ENCODE measurements at regions not wholly inside any gene's neighbourhood (a gene's known extent, or its start where the extent isn't known, plus 50 kb on each side); places are given as distances from the start of the nearest gene placed in this dataset.

DNA sequence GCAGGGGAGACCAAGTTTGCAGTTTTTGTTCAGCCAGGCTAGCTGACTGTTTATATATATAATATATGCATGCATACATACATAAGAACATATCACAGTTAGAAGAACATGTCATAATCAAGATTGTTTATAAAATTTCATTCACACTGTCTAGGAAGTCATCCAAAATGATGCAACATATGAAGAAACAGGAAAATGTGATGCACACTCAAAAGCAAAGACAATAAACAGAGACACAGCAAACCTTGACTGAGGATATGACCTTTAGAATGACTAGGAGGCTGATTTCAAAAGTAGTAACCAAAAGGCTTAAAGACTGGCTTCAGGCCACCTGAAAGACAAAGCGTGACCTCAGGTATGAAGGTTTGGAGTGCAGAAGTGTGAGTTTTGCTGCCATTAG is 166.2 kb upstream of the NDN start:
- no peaks in the 10 kb centered on the region for H4K20me1 ChIP-seq (ENCODE audit: insufficient read depth)
- no peaks in the 10 kb centered on the region for H3K9me2 ChIP-seq (ENCODE audit: insufficient read depth)
- BruUV-seq (replicated peaks): no TSS peak
- no peaks in the 10 kb centered on the region for H3K36me3 ChIP-seq (ENCODE audit: control insufficient read depth in 1 of 2, insufficient read depth in 2 of 2, low read length in 2 of 2)
- H3K9me3 ChIP-seq (ENCODE audit: control insufficient read depth in 1 of 2, insufficient read depth in 1 of 2, low read depth in 1 of 2, low read length in 2 of 2): peaks cover 18 to 34% of the 10 kb centered on the region in 2 experiments; a peak in 3 of 4 replicates
- H3K4me2 ChIP-seq (ENCODE audit: low read length): no peak overlapping the region
- DNase-seq (ENCODE audit: low read depth, low spot score) (no peak), ATAC-seq (no peak)
- H3K27me3 ChIP-seq (ENCODE audit: insufficient read depth, low read length): no peaks in the 10 kb centered on the region
- intact Hi-C loops (cut with micrococcal nuclease): no loop called here
- no peak overlapping the region for H3K27ac ChIP-seq (ENCODE audit: low read depth, low read length)
- TF ChIP-seq, protein P1, sequence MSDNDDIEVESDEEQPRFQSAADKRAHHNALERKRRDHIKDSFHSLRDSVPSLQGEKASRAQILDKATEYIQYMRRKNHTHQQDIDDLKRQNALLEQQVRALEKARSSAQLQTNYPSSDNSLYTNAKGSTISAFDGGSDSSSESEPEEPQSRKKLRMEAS (IDR thresholded peaks at IDR 0.05): no peak
- no peak for TF ChIP-seq YY1 (IDR thresholded peaks at IDR 0.05; ENCODE audit: extremely low read depth, insufficient replicate concordance, low read depth, low read length)
- no peak for TF ChIP-seq ELF1 (IDR thresholded peaks at IDR 0.05; ENCODE audit: borderline replicate concordance, low read depth)
- no peak overlapping the region for H3K4me3 ChIP-seq (replicated peaks in 1 of 2; ENCODE audit: low read depth in 1 of 2, low read length in 2 of 2)
- no peaks in the 10 kb centered on the region for H3K79me2 ChIP-seq (ENCODE audit: insufficient read depth, low read length)
- no peak overlapping the region for H3K9ac ChIP-seq (ENCODE audit: low read length)
- ChIA-PET POLR2A (no interaction called here), CTCF (no interaction called here), RAD21 (ENCODE audit: low non-redundant PET in 1 of 2, low total read pairs in 2 of 2, uncharacterized antibody in 2 of 2, unreplicated experiment in 2 of 2) (no interaction called here)
- H2AFZ ChIP-seq (ENCODE audit: low read depth, low read length, poor library complexity, severe bottlenecking): no peak overlapping the region
- H3K4me1 ChIP-seq (ENCODE audit: control insufficient read depth in 1 of 2, insufficient read depth in 2 of 2, low read length in 2 of 2): no peaks in the 10 kb centered on the region

DNA sequence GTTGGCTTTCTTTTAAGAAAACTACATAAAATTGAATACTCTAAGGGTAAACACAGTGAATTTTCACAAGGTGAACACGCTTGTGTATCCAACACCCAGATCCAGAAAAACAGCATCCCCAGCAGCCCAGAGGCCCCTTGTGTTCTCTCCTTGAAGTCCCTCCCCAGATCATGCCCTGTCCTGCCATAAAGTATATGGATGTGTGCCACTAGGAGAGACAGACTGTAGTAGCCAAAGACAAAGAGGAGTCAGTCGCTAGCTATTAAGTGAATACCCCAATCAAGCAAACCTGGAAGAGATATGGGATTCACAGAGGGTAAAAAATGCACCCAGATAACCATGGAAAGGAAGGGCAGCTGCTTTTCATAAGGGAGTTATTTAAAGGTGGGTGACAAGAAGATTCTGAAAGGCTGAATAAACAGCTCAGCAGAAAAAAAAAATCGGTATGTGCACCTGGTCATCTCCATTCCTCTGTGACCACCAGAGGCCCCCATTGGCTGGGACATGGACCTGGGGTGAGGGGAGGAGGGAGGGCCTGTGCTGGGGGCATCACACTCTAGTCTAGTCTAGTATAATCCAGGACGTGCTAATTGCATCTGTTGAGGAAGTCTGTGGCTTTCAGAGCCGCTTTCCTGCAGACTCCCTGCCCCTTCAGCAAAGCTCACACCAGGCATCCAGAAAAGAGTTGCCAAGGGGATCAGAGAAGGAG is 167.3 kb upstream of the NDN start:
- intact Hi-C loops (cut with micrococcal nuclease): no loop called here
- ChIA-PET POLR2A (no interaction called here), CTCF (no interaction called here), RAD21 (ENCODE audit: low non-redundant PET in 1 of 2, low total read pairs in 2 of 2, uncharacterized antibody in 2 of 2, unreplicated experiment in 2 of 2) (no interaction called here)
- Histone ChIP-seq H3K36me3 (ENCODE audit: control insufficient read depth in 1 of 2, insufficient read depth in 2 of 2, low read length in 2 of 2) (no peaks in the 10 kb centered on the region), H3K4me3 (replicated peaks in 1 of 2; ENCODE audit: low read depth in 1 of 2, low read length in 2 of 2) (no peak overlapping the region), H3K9ac (ENCODE audit: low read length) (no peak overlapping the region), H3K79me2 (ENCODE audit: insufficient read depth, low read length) (no peaks in the 10 kb centered on the region), H3K4me1 (ENCODE audit: control insufficient read depth in 1 of 2, insufficient read depth in 2 of 2, low read length in 2 of 2) (no peaks in the 10 kb centered on the region), H3K4me2 (ENCODE audit: low read length) (no peak overlapping the region), H3K9me3 (ENCODE audit: control insufficient read depth in 1 of 2, insufficient read depth in 1 of 2, low read depth in 1 of 2, low read length in 2 of 2) (peaks cover 18 to 37% of the 10 kb centered on the region in 2 experiments; a peak in 3 of 4 replicates), H3K9me2 (ENCODE audit: insufficient read depth) (no peaks in the 10 kb centered on the region), H2AFZ (ENCODE audit: low read depth, low read length, poor library complexity, severe bottlenecking) (no peak overlapping the region), H3K27me3 (ENCODE audit: insufficient read depth, low read length) (no peaks in the 10 kb centered on the region), H4K20me1 (ENCODE audit: insufficient read depth) (no peaks in the 10 kb centered on the region), H3K27ac (ENCODE audit: low read depth, low read length) (no peak overlapping the region)
- ATAC-seq: no peak
- DNase-seq (ENCODE audit: low read depth, low spot score): no peak
- no TSS peak for BruUV-seq (replicated peaks)
- TF ChIP-seq CBX3 (IDR thresholded peaks at IDR 0.05; ENCODE audit: low read depth): no peak
- TF ChIP-seq, protein P2, sequence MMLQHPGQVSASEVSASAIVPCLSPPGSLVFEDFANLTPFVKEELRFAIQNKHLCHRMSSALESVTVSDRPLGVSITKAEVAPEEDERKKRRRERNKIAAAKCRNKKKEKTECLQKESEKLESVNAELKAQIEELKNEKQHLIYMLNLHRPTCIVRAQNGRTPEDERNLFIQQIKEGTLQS (IDR thresholded peaks at IDR 0.05): no peak
- TF ChIP-seq ZFX (IDR thresholded peaks at IDR 0.05): no peak
- no peak for TF ChIP-seq ELF1 (IDR thresholded peaks at IDR 0.05; ENCODE audit: borderline replicate concordance, low read depth)
- TF ChIP-seq, protein P1 (IDR thresholded peaks at IDR 0.05): no peak
- no peak for TF ChIP-seq EGR1 (IDR thresholded peaks at IDR 0.05; ENCODE audit: low read depth)
- no peak for TF ChIP-seq SRF (IDR thresholded peaks at IDR 0.05; ENCODE audit: low read depth)
- no peak for TF ChIP-seq POLR2AphosphoS5 (IDR thresholded peaks at IDR 0.05; ENCODE audit: low read depth, low read length)
- TF ChIP-seq, protein P3, sequence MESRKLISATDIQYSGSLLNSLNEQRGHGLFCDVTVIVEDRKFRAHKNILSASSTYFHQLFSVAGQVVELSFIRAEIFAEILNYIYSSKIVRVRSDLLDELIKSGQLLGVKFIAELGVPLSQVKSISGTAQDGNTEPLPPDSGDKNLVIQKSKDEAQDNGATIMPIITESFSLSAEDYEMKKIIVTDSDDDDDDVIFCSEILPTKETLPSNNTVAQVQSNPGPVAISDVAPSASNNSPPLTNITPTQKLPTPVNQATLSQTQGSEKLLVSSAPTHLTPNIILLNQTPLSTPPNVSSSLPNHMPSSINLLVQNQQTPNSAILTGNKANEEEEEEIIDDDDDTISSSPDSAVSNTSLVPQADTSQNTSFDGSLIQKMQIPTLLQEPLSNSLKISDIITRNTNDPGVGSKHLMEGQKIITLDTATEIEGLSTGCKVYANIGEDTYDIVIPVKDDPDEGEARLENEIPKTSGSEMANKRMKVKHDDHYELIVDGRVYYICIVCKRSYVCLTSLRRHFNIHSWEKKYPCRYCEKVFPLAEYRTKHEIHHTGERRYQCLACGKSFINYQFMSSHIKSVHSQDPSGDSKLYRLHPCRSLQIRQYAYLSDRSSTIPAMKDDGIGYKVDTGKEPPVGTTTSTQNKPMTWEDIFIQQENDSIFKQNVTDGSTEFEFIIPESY (IDR thresholded peaks at IDR 0.05; ENCODE audit: extremely low read depth, insufficient replicate concordance, low read length): no peak
- no peak for TF ChIP-seq EZH2 (IDR thresholded peaks at IDR 0.05)
- TF ChIP-seq SIN3A (IDR thresholded peaks at IDR 0.05; ENCODE audit: low read depth): no peak
- TF ChIP-seq YY1 (IDR thresholded peaks at IDR 0.05; ENCODE audit: extremely low read depth, insufficient replicate concordance, low read depth, low read length): no peak
- no peak for TF ChIP-seq JUND (IDR thresholded peaks at IDR 0.05)
- TF ChIP-seq TCF7L2 (IDR thresholded peaks at IDR 0.05; ENCODE audit: borderline replicate concordance, extremely low read depth, insufficient read depth, insufficient read length): no peak
- TF ChIP-seq POLR2A (IDR thresholded peaks at IDR 0.05; ENCODE audit: borderline replicate concordance, extremely low read depth, insufficient read depth, insufficient read length): no peak
- TF ChIP-seq EZH2phosphoT487 (IDR thresholded peaks at IDR 0.05; ENCODE audit: borderline replicate concordance): no peak
- TF ChIP-seq ZNF274 (IDR thresholded peaks at IDR 0.05; ENCODE audit: low read depth, low read length): no peak

Measured in HCT116 (cell line).